HG02798 (cell line): ENCODE measurements at regions not wholly inside any gene's neighbourhood (a gene's known extent, or its start where the extent isn't known, plus 50 kb on each side); places are given as distances from the start of the nearest gene placed in this dataset.

ENCODE experiments used
- ATAC-seq: cut with Tn5 transposase; IDR thresholded peaks from one replicate; pipeline ENCODE4 v1.9.1; 2021; ENCODE audit warnings: mild to moderate bottlenecking; ENCODE audit not compliant: unreplicated experiment, poor library complexity

GRCh38 chr3:36244728-36245127, 135.6 kb upstream of the STAC start:
- ATAC-seq = no peak

GRCh38 chr3:36248374-36248773, 131.9 kb upstream of the STAC start:
- no peak for ATAC-seq

DNA sequence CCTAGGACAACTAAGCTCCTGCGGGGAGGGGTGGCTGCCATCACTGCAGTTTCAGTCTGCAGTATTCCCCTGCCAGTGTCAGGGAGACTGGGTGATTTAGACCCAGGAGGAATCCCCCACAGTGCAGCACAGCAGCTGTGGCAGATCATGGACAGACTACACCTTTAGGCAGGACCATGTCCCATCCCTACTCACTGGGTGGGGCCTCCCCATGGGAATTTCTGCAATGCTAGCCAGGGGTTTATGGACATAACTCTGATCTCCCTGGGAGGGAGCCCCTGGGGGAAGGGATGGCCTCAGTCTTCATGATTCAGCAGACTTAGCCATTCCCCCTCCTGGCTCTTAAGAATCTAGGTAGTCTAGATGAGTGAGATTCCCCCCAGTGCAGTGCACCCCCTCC, 130.1 kb upstream of the STAC start:
- no peak for ATAC-seq

- no peak for ATAC-seq
These were observed 123.0 kb upstream of the STAC start for GRCh38 chr3:36257158-36257852.

DNA sequence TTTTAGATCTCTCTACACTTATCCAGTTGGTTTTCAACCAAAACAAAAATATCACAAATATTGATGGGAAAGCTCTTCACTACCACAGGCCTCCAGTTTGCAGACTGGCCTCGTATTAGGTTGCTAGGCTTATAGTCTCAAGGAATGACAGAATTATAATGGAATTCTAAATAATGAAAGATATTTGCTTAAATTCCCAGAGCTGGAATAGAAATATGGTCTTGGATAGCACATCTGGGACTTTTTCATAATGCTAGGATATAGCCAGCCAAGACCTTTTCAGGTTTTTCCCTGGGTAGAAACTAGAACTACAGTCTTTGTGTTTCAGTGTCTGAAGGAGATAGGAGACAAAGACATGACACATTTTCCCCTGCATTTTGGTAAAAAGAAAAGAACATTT, 121.9 kb upstream of the STAC start:
- no peak for ATAC-seq

GRCh38 chr3:36259580-36259979, 120.7 kb upstream of the STAC start:
- ATAC-seq = no peak

- no peak for ATAC-seq
These were observed 111.0 kb upstream of the STAC start for GRCh38 chr3:36269274-36269673.

GRCh38 chr3:36282766-36283165, 97.5 kb upstream of the STAC start:
- ATAC-seq = no peak

DNA sequence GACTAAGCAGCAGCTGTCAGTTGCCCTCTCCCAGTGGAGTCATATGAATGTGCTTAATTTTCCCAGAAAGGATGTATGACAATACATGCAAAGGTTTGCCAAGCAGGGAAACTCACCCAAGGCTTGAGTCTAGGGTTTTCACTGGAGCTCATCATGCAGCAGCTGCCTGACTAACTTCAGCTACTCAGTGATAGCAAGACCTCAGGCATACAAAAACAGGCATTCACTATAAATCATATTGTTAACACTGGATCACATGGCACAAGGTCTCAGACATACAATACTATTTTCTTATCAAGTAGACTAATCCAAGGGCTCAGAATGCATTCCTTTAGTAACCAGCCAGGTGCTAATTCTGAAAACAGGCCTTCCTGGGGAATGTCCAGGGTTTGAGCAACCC, 85.0 kb upstream of the STAC start:
- ATAC-seq = no peak

GRCh38 chr3:36297195-36297594, 83.1 kb upstream of the STAC start:
- ATAC-seq = no peak

- no peak for ATAC-seq
These were observed 82.1 kb upstream of the STAC start for GRCh38 chr3:36298188-36298587.

GRCh38 chr3:36302158-36302509, 78.2 kb upstream of the STAC start:
- no peak for ATAC-seq

- ATAC-seq = no peak
These were observed 77.7 kb upstream of the STAC start for GRCh38 chr3:36302626-36303025.

DNA sequence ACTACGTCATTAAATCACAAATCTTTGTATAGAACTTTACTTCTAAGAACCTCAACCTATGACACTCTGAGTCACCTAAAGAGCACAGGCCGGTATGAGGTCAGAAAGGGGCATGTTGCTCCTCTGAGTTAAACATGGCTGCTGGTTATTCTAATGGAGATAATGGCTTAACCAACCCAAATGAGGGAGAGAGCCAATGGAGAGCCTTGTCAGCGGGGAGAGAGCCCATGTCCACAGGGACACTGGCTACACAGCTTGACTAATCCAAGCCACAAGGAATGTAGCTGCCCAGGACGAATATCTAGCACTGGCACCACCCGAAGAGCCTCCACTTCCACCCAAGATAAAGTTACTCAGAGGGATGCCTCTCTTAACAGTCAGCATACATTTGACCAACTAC, 77.0 kb upstream of the STAC start:
- ATAC-seq = no peak

DNA sequence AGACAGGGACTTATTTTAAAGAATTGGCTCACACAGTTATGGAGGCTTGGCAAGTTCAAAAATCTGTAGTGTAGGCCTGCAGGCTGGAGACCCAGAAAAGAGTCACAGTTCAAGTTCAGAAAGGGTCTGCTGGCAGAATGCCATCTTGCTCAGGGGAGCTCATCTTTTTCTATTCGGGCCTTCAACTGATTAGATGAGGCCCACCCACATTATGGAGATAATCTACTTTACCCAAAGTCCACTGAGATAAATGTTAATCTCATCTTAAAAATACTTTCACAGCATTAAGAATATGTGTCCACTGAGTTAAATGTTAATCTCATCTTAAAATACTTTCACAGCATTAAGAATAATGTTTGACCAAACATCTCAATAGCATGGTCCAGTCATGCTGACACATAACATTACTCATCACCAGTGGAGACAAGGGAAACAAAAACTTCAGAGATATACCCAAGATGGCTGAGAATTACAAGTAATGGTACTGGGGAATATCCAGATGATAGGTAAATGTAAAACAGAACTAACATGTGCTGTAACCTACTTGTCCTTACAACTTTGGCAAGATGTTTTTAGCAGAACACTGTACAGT, 74.3 kb upstream of the STAC start:
- ATAC-seq = no peak

- ATAC-seq = no peak
These were observed 71.2 kb upstream of the STAC start for GRCh38 chr3:36309092-36309491.

DNA sequence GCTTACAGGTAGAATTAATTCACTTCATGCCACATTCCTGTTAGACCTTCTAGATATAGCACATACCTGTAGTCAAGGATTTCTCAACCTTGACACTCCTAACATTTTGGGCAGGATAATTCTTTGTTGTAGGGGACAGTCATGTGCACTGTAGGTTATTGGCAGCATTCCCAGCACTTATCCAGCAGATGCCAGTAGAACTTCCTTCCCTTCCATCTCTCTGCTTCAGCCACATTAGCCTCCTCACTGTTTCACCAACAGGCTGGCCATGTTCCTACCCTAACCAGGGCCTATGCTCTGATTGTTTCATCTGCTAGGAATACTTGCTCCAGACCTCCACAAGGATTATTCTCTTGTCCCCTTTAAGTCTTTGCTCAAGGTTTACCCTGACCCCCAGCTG, 68.0 kb upstream of the STAC start:
- no peak for ATAC-seq

GRCh38 chr3:36317915-36318314, 62.4 kb upstream of the STAC start:
- peak; percentile 85 for ATAC-seq

- ATAC-seq = no peak
These were observed 61.6 kb upstream of the STAC start for GRCh38 chr3:36318621-36319200.

DNA sequence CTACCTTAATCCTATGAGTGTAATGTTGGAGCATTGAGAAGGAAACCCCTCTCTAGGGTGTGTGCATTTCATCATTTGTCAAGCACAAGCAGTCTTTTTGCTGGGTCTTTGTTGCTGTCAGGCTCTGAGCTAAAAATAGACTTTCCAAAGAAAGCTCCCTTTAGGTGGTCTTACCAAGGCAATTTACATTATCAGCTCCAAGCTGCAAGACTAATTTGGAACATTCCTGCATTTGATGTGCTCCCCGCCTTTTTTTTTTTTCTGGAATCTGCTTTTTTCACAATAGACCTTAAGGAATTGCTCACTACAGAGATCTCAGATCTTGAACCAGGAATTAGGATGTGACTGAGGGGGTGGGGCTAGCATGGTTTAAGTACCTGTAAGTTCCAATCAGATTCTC, 60.6 kb upstream of the STAC start:
- ATAC-seq = no peak
